ENCODE measurements at regions not wholly inside any gene's neighbourhood (a gene's known extent, or its start where the extent isn't known, plus 50 kb on each side); places are given as distances from the start of the nearest gene placed in this dataset.

- TF ChIP-seq POLR2A (IDR thresholded peaks at IDR 0.05; ENCODE audit: low read depth, low read length) (no peak), TAF1 (IDR thresholded peaks at IDR 0.05; ENCODE audit: low read depth, low read length) (no peak)
These were observed 117.8 kb upstream of the IQSEC1 start for GRCh38 chr3:13191016-13191415.
